ENCODE measurements at regions not wholly inside any gene's neighbourhood (a gene's known extent, or its start where the extent isn't known, plus 50 kb on each side); places are given as distances from the start of the nearest gene placed in this dataset.

GRCh38 chr20:48162621-48163020 is 377.3 kb upstream of the SULF2 start:
- intact Hi-C loops (cut with DNase I) = no loop called here
- Histone ChIP-seq H3K4me1 (ENCODE audit: control insufficient read depth in 2 of 3, insufficient read depth in 2 of 3, low read depth in 1 of 3, low read length in 3 of 3) (no peaks in the 10 kb centered on the region), H3K27ac (ENCODE audit: low read depth in 2 of 2, low read length in 2 of 2) (no peak overlapping the region), H3K4me3 (ENCODE audit: low read length in 3 of 3) (no peak overlapping the region), H3K36me3 (ENCODE audit: control insufficient read depth in 2 of 3, insufficient read depth in 3 of 3, low read length in 3 of 3) (no peaks in the 10 kb centered on the region), H3K9ac (ENCODE audit: low read length in 3 of 3) (no peak overlapping the region), H3K27me3 (ENCODE audit: control insufficient read depth, insufficient read depth, low read length) (no peaks in the 10 kb centered on the region), H3K9me3 (ENCODE audit: control insufficient read depth in 2 of 3, insufficient read depth in 1 of 3, low read length in 3 of 3) (no peaks in the 10 kb centered on the region)
- DNase-seq (no peak), FAIRE-seq (no peak)
- TF ChIP-seq CTCF (IDR thresholded peaks at IDR 0.05; ENCODE audit: borderline replicate concordance, extremely low read depth, insufficient read depth) = no peak

GRCh38 chr20:48159145-48160008 is 374.1 kb upstream of the SULF2 start:
- no peak overlapping the region for H3K4me3 ChIP-seq (ENCODE audit: low read length in 3 of 3)
- FAIRE-seq (no peak), DNase-seq (no peak)
- H3K36me3 ChIP-seq (ENCODE audit: control insufficient read depth in 2 of 3, insufficient read depth in 3 of 3, low read length in 3 of 3) = no peaks in the 10 kb centered on the region
- H3K4me1 ChIP-seq (ENCODE audit: control insufficient read depth in 2 of 3, insufficient read depth in 2 of 3, low read depth in 1 of 3, low read length in 3 of 3) = no peaks in the 10 kb centered on the region
- H3K27me3 ChIP-seq (ENCODE audit: control insufficient read depth, insufficient read depth, low read length) = no peaks in the 10 kb centered on the region
- no peak for TF ChIP-seq CTCF (IDR thresholded peaks at IDR 0.05; ENCODE audit: borderline replicate concordance, extremely low read depth, insufficient read depth)
- no peak overlapping the region for H3K27ac ChIP-seq (ENCODE audit: low read depth in 2 of 2, low read length in 2 of 2)
- no peak overlapping the region for H3K9ac ChIP-seq (ENCODE audit: low read length in 3 of 3)
- intact Hi-C loops (cut with DNase I) = no loop called here
- peaks cover 0 to 6% (median 0%) of the 10 kb centered on the region in 3 donors for H3K9me3 ChIP-seq (ENCODE audit: control insufficient read depth in 2 of 3, insufficient read depth in 1 of 3, low read length in 3 of 3)

GRCh38 chr20:48158014-48158413 is 372.7 kb upstream of the SULF2 start:
- no peak overlapping the region for H3K4me3 ChIP-seq (ENCODE audit: low read length in 3 of 3)
- no peak overlapping the region for H3K27ac ChIP-seq (ENCODE audit: low read depth in 2 of 2, low read length in 2 of 2)
- H3K9me3 ChIP-seq (ENCODE audit: control insufficient read depth in 2 of 3, insufficient read depth in 1 of 3, low read length in 3 of 3) = peaks cover 0 to 6% (median 0%) of the 10 kb centered on the region in 3 donors
- H3K27me3 ChIP-seq (ENCODE audit: control insufficient read depth, insufficient read depth, low read length) = no peaks in the 10 kb centered on the region
- H3K36me3 ChIP-seq (ENCODE audit: control insufficient read depth in 2 of 3, insufficient read depth in 3 of 3, low read length in 3 of 3) = no peaks in the 10 kb centered on the region
- FAIRE-seq = no peak
- TF ChIP-seq CTCF (IDR thresholded peaks at IDR 0.05; ENCODE audit: borderline replicate concordance, extremely low read depth, insufficient read depth) = no peak
- intact Hi-C loops (cut with DNase I) = no loop called here
- no peaks in the 10 kb centered on the region for H3K4me1 ChIP-seq (ENCODE audit: control insufficient read depth in 2 of 3, insufficient read depth in 2 of 3, low read depth in 1 of 3, low read length in 3 of 3)
- no peak for DNase-seq
- no peak overlapping the region for H3K9ac ChIP-seq (ENCODE audit: low read length in 3 of 3)
